HG03520 (cell line): ENCODE measurements at regions not wholly inside any gene's neighbourhood (a gene's known extent, or its start where the extent isn't known, plus 50 kb on each side); places are given as distances from the start of the nearest gene placed in this dataset.

Experiments
- ATAC-seq: cut with Tn5 transposase; IDR thresholded peaks from one replicate; pipeline ENCODE4 v1.9.1; 2021; ENCODE audit warnings: mild to moderate bottlenecking, moderate library complexity; ENCODE audit not compliant: unreplicated experiment

- ATAC-seq = no peak
Measured at GRCh38 chr17:72439893-72440502, 319.2 kb downstream of the SOX9 start.

DNA sequence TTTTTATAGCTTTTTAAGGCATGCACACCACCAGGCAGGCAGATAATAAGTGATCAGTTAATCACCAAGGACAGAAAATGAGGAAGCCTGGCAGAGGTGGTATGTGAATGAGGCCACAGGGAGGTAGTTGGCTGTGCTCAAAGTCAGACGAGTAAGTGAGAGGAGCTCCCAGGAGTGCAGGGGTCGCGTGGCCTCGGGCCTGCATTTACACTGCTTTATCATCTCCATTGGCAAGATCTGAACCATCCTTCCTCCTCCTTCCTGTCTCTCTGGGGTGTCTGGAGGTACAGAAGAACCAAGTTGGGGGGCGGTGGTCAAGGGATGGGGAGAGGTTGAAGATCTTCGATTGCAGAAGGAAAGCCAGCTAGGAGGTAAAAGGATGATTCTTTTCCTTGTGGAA lies 320.1 kb downstream of the SOX9 start:
- no peak for ATAC-seq

DNA sequence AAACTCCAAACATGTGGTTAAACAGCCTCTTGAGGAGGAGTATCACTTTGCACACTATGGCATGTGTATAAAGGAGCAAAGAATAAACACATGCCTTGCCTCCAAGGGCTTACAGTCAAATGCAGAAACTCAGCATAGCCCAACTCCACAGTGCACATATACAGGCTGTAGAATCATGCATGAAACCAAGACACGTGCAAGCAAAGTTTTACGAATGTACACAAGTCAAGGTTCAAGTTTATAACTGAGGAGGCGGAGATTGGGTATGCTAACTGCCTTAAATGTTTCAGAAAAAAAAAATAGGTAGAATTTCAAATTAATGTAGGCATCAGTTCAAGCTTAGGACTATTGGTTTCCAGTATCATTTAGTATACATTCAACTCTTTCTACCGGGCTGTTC lies 321.1 kb downstream of the SOX9 start:
- no peak for ATAC-seq

GRCh38 chr17:72444517-72445054 lies 323.8 kb downstream of the SOX9 start:
- no peak for ATAC-seq

DNA sequence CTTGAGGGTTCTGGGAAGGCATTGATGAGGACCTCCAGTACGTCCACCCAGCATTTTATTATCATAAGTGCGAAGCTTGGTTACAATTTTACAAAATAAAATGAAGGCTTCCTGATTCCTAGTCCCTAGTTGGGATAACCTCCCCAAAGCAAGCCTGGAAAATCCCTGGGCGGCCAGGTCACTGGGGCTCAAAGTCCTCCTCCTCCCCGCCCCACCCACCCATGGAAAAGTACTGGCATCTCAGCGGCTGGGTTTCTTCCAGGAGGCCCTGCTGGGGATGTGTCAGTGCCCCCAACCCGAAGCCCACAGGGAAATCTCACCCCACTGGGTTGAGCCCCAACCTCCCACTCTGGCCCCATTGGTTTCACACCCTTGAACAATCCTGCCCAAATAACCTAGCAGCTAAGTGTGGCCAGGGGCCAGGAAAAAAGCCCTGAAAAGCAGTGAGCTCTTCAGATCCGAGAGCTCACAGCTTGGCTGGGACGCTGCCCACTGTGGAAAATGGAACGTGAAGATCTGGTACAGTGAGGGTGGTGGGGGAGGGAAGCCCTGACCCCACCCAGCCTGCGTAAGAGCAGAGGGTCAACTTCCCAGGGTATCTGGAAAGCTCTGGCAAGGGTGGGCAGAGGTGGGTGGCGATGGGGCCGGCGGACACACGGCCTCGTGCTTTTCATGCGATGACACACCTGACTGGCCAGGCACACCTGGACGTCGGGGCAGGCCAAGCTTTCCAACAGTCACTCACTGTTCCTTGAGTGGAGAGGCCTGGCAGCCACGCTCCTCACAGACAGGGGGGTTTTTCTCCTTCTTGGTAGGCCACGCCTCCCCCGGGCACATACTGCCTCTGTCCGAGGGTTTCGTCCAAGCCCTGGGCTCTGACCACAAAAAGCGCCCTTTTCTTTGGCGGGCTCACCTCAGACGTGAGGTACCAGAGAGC lies 324.5 kb downstream of the SOX9 start:
- ATAC-seq = no peak

DNA sequence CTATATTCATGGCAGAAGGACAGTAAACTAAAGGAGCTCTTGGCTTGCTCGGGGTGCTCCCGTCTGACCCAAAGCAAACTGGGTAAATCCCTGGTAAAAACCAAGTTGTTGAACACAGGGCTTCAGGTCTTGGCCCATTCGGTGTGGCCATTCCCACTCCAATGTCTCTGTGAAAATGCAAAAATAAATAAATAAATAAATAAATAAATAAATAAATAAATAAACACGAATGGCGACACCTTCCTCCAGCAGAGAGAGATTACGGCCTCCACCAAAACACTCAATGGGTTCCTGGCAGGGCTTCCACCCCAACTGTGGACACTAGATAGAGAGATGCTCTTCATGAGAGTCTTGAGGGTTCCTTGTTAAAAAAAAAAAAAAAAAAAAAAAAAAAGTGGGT lies 325.3 kb downstream of the SOX9 start:
- ATAC-seq = no peak

- no peak for ATAC-seq
Measured at GRCh38 chr17:72446525-72447250, 325.9 kb downstream of the SOX9 start.

DNA sequence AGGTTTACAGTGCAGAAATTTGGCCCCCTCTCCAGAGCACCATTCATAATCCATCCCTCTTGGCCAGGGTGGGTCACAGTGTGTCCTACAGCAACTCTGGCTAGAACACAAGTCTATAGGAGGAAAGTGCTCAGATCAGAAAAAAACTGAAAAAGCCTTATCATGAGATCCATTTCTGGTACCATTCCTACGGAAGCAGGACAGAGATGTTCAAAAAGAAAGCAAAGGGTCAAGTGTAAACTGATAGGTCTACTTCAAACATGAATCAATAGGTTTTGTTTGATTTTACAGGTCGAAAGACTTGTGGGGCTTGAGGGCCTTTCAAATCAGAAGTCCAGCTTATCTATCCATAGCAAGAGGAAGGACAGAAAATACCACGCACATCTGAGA lies 326.4 kb downstream of the SOX9 start:
- no peak for ATAC-seq

DNA sequence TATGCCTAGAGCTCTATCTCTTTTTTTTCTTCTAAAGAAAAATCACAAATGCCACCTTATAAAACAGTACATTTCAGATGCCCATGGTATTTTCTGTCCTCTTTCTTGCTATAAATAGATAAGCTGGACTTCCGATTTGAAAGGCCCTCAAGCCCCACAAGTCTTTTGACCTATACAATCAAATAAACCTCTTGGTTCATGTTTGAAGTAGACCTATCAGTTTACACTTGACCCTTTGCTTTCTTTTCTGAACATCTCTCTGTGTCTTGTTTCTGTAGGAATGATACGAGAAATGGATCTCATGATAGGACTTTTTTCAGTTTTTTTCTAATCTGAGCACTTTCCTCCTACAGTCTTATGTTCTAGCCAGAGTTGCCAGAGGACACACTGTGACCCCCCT lies 327.2 kb downstream of the SOX9 start:
- ATAC-seq = no peak

DNA sequence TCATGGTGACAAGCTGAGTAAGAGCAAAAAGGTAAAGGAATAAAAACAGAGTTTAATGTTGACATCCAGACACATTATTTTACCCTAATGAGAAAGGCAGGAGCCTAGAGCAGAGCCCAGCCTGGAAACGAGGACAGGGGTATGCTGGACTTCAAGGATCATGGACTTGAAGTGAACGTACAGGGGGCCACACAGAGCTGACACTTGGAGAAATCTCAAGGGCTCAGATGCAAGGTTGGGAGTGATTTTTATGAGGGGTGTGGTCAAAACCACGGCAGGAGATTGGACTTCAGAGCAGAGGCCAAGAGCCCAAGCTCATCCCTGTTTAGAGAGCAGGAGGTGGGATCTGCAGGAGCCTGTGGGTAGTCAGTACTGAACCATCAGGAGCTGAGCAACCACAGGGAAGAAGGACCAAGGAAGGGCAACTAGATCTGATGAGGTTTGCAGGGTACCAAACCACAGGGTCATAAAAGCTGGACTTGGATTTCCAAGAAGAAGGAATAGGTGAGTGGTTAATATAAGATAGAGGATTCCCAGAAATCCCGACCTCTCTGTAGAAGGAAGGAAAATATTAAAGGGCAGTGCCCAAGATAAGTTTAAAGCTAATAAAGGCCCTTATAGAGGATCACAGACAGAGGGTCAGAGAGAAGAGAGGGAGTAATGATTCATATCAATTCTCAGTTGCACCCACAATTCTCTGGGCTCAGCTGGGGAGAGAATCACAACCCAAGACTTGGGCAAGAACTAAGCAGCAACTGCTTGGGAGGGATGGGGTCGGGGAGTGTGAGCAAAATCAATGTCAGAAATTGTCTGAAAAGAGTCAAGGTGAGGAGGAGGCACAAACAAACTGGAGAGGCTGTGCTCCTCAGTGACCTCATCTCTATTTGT lies 331.7 kb downstream of the SOX9 start:
- ATAC-seq = no peak

GRCh38 chr17:72454342-72454741 lies 333.5 kb downstream of the SOX9 start:
- ATAC-seq = no peak

- ATAC-seq = no peak
Measured at GRCh38 chr17:72455562-72455961, 334.7 kb downstream of the SOX9 start.

GRCh38 chr17:72456075-72456474 lies 335.3 kb downstream of the SOX9 start:
- ATAC-seq = no peak

DNA sequence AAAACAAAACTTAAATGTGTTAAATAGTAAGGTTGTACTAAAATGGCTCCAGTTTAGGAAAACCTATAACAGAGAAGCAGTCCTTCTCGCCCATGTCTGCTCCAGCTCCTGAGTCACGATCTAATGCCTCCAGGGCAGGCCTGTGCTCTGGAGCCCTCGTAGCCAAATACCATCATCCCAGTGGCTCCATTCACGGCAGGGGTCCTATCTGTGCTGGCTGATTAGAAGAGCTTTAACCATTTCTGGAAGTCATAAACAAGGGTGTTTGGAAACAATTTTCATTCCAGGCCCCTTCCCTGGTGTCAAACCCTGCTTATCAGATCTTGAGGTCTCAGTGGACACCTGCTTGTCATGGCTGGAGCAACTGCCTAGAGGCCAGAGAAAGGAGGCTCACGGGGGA lies 336.9 kb downstream of the SOX9 start:
- ATAC-seq = no peak

DNA sequence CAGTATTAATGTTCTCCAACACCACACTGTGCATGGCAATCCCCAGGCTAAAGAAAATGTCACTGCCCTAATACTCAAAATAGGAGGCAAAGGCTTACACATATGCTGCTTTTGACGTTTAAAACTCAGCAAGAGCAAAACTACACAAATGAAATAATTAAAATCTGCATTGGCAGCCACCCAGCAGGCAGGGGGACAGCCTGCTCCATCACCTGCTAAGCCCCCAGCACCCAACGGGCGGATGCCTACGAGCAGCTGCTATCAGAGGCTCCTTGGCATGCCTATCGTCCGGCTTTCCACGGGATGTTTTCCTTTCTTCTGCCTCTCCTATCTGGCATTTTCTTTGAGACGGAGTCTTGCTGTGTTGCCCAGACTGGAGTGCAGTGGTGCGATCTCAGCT lies 337.5 kb downstream of the SOX9 start:
- ATAC-seq = no peak

- ATAC-seq = no peak
Measured at GRCh38 chr17:72460711-72461110, 339.9 kb downstream of the SOX9 start.

DNA sequence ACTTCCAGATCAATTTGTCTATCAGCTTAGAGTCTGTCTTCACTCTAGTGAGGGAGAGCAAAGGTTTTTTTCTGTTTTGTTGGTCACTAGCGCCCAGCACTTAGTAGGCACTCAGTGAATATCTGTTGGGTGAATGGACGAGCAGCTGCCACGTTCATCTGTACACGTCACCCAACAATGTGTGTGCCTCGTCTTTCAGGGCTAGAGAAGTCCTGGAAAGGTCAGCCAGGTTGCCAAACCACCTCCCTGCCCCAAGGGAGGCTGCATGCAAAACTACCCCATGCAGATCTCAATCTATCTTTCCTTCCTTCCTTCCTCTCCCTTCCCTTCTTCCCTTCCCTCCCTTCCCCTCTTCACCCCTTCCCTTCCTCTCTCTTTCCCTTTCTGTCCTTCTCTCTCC lies 340.9 kb downstream of the SOX9 start:
- ATAC-seq = no peak

GRCh38 chr17:72462407-72462806 lies 341.6 kb downstream of the SOX9 start:
- no peak for ATAC-seq

- no peak for ATAC-seq
Measured at GRCh38 chr17:72462814-72463213, 342.0 kb downstream of the SOX9 start.

DNA sequence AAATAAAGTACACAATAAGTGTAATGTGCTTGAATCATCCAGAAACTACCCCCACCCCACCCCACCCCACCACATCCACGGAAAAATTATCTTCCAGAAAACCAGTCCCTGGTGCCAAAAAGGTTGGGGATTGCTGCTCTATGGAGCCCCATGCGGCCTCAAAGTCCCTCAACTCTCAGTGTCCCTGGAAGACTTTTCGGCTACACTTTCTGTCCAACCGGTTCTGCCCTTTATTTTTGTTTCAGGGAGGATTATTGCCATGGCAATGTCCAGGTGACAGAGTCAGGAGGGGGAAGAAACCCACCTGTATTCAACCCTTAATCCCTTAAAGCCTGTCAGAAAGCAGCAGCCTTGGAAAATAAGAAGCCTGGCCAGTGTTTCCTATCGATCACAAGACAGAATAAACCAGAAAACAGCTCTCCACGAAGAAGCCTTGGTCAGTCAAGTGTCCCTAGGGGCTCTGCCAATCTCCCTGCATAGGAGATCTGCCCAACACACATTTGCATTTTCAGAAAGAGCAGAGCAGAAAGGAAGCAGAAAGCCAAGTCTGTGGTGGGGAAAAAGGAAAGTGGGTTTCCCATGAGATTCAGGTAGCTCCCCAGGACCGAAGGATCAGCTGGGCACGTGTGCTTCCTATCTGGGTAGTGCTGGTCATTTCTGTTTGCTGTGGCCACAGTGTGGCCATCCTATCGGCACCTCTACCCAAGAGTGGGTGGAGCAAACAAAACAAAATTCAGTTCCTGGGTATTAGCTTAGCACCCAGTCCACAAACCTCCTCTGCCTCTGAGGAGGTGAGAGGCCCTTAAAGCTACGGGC lies 342.7 kb downstream of the SOX9 start:
- ATAC-seq = no peak
